ENCODE measurements at regions not wholly inside any gene's neighbourhood (a gene's known extent, or its start where the extent isn't known, plus 50 kb on each side); places are given as distances from the start of the nearest gene placed in this dataset.

DNA sequence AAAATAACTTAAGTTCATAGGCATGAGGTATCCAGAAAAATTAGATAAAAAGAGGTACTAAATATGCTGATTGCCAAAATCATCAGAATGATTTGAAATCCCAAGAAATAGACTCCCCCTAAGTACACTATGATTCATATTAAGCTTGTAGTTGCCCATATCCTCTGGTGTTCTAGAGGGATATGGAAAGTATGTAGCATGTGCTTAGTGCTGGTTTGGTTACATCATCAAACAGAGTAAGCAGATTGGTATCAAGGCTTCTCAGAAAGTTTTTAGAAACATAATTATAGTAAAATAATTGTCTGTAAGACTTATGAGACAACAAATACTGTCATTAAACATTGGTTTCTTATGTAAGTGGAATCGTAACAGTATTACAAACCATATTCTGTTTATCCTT is 166.4 kb downstream of the FAXC start:
- TF ChIP-seq EZH2 (IDR thresholded peaks at IDR 0.05; ENCODE audit: low read length, unreplicated experiment) (no peak), EZH2phosphoT487 (IDR thresholded peaks at IDR 0.05; ENCODE audit: borderline replicate concordance, low read length) (no peak)
- TF ChIP-seq, protein P1, sequence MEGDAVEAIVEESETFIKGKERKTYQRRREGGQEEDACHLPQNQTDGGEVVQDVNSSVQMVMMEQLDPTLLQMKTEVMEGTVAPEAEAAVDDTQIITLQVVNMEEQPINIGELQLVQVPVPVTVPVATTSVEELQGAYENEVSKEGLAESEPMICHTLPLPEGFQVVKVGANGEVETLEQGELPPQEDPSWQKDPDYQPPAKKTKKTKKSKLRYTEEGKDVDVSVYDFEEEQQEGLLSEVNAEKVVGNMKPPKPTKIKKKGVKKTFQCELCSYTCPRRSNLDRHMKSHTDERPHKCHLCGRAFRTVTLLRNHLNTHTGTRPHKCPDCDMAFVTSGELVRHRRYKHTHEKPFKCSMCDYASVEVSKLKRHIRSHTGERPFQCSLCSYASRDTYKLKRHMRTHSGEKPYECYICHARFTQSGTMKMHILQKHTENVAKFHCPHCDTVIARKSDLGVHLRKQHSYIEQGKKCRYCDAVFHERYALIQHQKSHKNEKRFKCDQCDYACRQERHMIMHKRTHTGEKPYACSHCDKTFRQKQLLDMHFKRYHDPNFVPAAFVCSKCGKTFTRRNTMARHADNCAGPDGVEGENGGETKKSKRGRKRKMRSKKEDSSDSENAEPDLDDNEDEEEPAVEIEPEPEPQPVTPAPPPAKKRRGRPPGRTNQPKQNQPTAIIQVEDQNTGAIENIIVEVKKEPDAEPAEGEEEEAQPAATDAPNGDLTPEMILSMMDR (conservative IDR thresholded peaks at IDR 0.05; ENCODE audit: low read depth, low read length): no peak
- ATAC-seq (no peak), DNase-seq (no peak)
- intact Hi-C loops (cut with micrococcal nuclease): no loop called here
- no peaks in the 10 kb centered on the region for H3K9me2 ChIP-seq (replicated peaks; ENCODE audit: low read length)
- no peaks in the 10 kb centered on the region for H3K79me2 ChIP-seq (ENCODE audit: low read length)
- peaks cover 5% of the 10 kb centered on the region for H3K4me1 ChIP-seq (ENCODE audit: insufficient read depth, low read length)
- H3K27me3 ChIP-seq (ENCODE audit: low read length): no peaks in the 10 kb centered on the region
- H3K36me3 ChIP-seq (ENCODE audit: low read depth, low read length): no peaks in the 10 kb centered on the region
- H3K9ac ChIP-seq (ENCODE audit: low read length): no peak overlapping the region
- H3K4me3 ChIP-seq (ENCODE audit: low read length): no peak overlapping the region
- H3F3A ChIP-seq (ENCODE audit: low read length, unreplicated experiment): no peaks in the 10 kb centered on the region
- H3K4me2 ChIP-seq (ENCODE audit: low read length): no peak overlapping the region
- H3K9me3 ChIP-seq (ENCODE audit: low read length): no peaks in the 10 kb centered on the region
- POLR2A ChIA-PET (ENCODE audit: unreplicated experiment): no interaction called here
- CTCF ChIA-PET: no interaction called here
- H3K27ac ChIP-seq (ENCODE audit: low read length): no peak overlapping the region
- no peak overlapping the region for H2AFZ ChIP-seq (ENCODE audit: low read length)
- no peaks in the 10 kb centered on the region for H4K20me1 ChIP-seq (ENCODE audit: low read length)
- BruUV-seq (replicated peaks): no TSS peak

GRCh38 chr6:99181174-99181573 is 168.3 kb downstream of the FAXC start:
- ATAC-seq: no peak
- H4K20me1 ChIP-seq (ENCODE audit: low read length): no peaks in the 10 kb centered on the region
- H3F3A ChIP-seq (ENCODE audit: low read length, unreplicated experiment): no peaks in the 10 kb centered on the region

GRCh38 chr6:99178168-99178567 is 171.3 kb downstream of the FAXC start:
- no peaks in the 10 kb centered on the region for H3K9me3 ChIP-seq (ENCODE audit: low read length)
- no TSS peak for BruUV-seq (replicated peaks)
- TF ChIP-seq, protein P1 (conservative IDR thresholded peaks at IDR 0.05; ENCODE audit: low read depth, low read length): no peak
- no peak for TF ChIP-seq EZH2 (IDR thresholded peaks at IDR 0.05; ENCODE audit: low read length, unreplicated experiment)
- no peak for TF ChIP-seq EZH2phosphoT487 (IDR thresholded peaks at IDR 0.05; ENCODE audit: borderline replicate concordance, low read length)
- H3K4me1 ChIP-seq (ENCODE audit: insufficient read depth, low read length): peaks cover 6% of the 10 kb centered on the region
- H4K20me1 ChIP-seq (ENCODE audit: low read length): no peaks in the 10 kb centered on the region
- H3K9me2 ChIP-seq (replicated peaks; ENCODE audit: low read length): no peaks in the 10 kb centered on the region
- H3K4me3 ChIP-seq (ENCODE audit: low read length): no peak overlapping the region
- intact Hi-C loops (cut with micrococcal nuclease): no loop called here
- no peaks in the 10 kb centered on the region for H3K36me3 ChIP-seq (ENCODE audit: low read depth, low read length)
- H2AFZ ChIP-seq (ENCODE audit: low read length): no peak overlapping the region
- no peak; the same call in 1 of the 2 replicates for ATAC-seq
- peak; percentile 76 for DNase-seq
- no peaks in the 10 kb centered on the region for H3F3A ChIP-seq (ENCODE audit: low read length, unreplicated experiment)
- no peaks in the 10 kb centered on the region; the same call in 1 of the 2 replicates for H3K27me3 ChIP-seq (ENCODE audit: low read length)
- POLR2A ChIA-PET (ENCODE audit: unreplicated experiment): no interaction called here
- H3K27ac ChIP-seq (ENCODE audit: low read length): no peak overlapping the region
- H3K4me2 ChIP-seq (ENCODE audit: low read length): peak overlapping the region; percentile 31; the same call in 1 of the 2 replicates
- CTCF ChIA-PET: no interaction called here
- no peak overlapping the region for H3K9ac ChIP-seq (ENCODE audit: low read length)
- H3K79me2 ChIP-seq (ENCODE audit: low read length): no peaks in the 10 kb centered on the region

More at GRCh38 chr6:99181174-99181573, 168.3 kb downstream of the FAXC start:
- intact Hi-C loops (cut with micrococcal nuclease): no loop called here
- ChIA-PET POLR2A (ENCODE audit: unreplicated experiment) (no interaction called here), CTCF (no interaction called here)
- Histone ChIP-seq H3K9me2 (replicated peaks; ENCODE audit: low read length) (no peaks in the 10 kb centered on the region), H3K9ac (ENCODE audit: low read length) (no peak overlapping the region), H3K4me3 (ENCODE audit: low read length) (no peak overlapping the region), H2AFZ (ENCODE audit: low read length) (no peak overlapping the region), H3K79me2 (ENCODE audit: low read length) (no peaks in the 10 kb centered on the region), H3K9me3 (ENCODE audit: low read length) (no peaks in the 10 kb centered on the region), H3K27me3 (ENCODE audit: low read length) (no peaks in the 10 kb centered on the region), H3K36me3 (ENCODE audit: low read depth, low read length) (no peaks in the 10 kb centered on the region), H3K4me2 (ENCODE audit: low read length) (no peak overlapping the region), H3K27ac (ENCODE audit: low read length) (no peak overlapping the region), H3K4me1 (ENCODE audit: insufficient read depth, low read length) (peaks cover 6% of the 10 kb centered on the region)
- TF ChIP-seq, protein P1 (conservative IDR thresholded peaks at IDR 0.05; ENCODE audit: low read depth, low read length): no peak
- TF ChIP-seq EZH2 (IDR thresholded peaks at IDR 0.05; ENCODE audit: low read length, unreplicated experiment) (no peak), EZH2phosphoT487 (IDR thresholded peaks at IDR 0.05; ENCODE audit: borderline replicate concordance, low read length) (no peak)
- BruUV-seq (replicated peaks): no TSS peak
- no peak for DNase-seq
